Progenitor cell of endocrine pancreas (in vitro differentiated cells): ENCODE measurements at regions not wholly inside any gene's neighbourhood (a gene's known extent, or its start where the extent isn't known, plus 50 kb on each side); places are given as distances from the start of the nearest gene placed in this dataset.

Experiments
- DNase-seq: peaks from one replicate; pipeline ENCODE4 v3.0.0; 2021; ENCODE audit warnings: low spot score; ENCODE audit not compliant: unreplicated experiment
- H3K27ac Mint-ChIP-seq: 2 replicates; pipeline ENCODE4 v1.8.0; 2021; ENCODE audit warnings: mild to moderate bottlenecking, moderate library complexity, mixed read lengths
- H3K27me3 Mint-ChIP-seq: 2 replicates; pipeline ENCODE4 v1.8.0; 2021; ENCODE audit warnings: mixed read lengths
- H3K36me3 Mint-ChIP-seq: 2 replicates; pipeline ENCODE4 v1.8.0; 2022; ENCODE audit warnings: mixed read lengths; ENCODE audit not compliant: insufficient read depth
- H3K4me1 Mint-ChIP-seq: 2 replicates; pipeline ENCODE4 v1.8.0; 2021; ENCODE audit warnings: low read depth, mixed read lengths
- H3K4me3 Mint-ChIP-seq: 2 replicates; pipeline ENCODE4 v1.8.0; 2021; ENCODE audit warnings: low read depth, mild to moderate bottlenecking, moderate library complexity, mixed read lengths
- H3K9me3 Mint-ChIP-seq: 2 replicates; pipeline ENCODE4 v1.8.0; 2021; ENCODE audit warnings: low read depth, mixed read lengths
- CTCF ChIP-seq: fragments of 200-600 bp; sonication (generic); IDR thresholded peaks from one replicate; pipeline ENCODE4 v1.5.0; 2021; ENCODE audit warnings: antibody characterized with exemption, mild to moderate bottlenecking; ENCODE audit not compliant: unreplicated experiment

DNA sequence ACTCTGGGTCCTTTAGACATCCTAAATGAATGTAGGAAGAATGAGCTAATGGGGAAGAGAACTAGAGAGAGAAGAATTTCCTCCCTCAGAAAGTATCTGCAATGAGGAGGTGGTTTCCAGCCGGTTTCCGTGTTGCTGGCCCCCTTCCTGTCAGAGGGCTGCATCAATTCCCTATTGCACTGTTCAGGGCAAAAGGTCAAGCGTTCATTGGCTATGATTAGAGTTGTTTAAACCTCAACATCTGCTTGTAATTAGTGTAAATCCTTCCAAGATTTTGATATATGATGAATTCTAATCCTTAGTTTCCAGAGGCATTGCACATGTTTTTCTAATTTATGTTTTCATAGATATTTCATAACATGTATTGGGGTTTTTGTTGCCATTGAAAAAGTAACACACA is 107.3 kb upstream of the SGCE start:
- H3K4me1 Mint-ChIP-seq, result peaks cover 4% of the 10 kb centered on the region
- H3K4me3 Mint-ChIP-seq, result no peak overlapping the region
- no peak overlapping the region for H3K27ac Mint-ChIP-seq
- no peaks in the 10 kb centered on the region for H3K36me3 Mint-ChIP-seq
- peaks cover 3% of the 10 kb centered on the region for H3K9me3 Mint-ChIP-seq
- H3K27me3 Mint-ChIP-seq, result no peaks in the 10 kb centered on the region
- no peak for DNase-seq
- no peak for TF ChIP-seq CTCF

- no peak for DNase-seq
- peaks cover 6% of the 10 kb centered on the region for H3K9me3 Mint-ChIP-seq
- H3K36me3 Mint-ChIP-seq, result no peaks in the 10 kb centered on the region
- H3K27me3 Mint-ChIP-seq, result no peaks in the 10 kb centered on the region
- no peak for TF ChIP-seq CTCF
- H3K4me3 Mint-ChIP-seq, result no peak overlapping the region
- H3K4me1 Mint-ChIP-seq, result no peaks in the 10 kb centered on the region
- H3K27ac Mint-ChIP-seq, result no peak overlapping the region
Measured at GRCh38 chr7:94769724-94770123, 113.8 kb upstream of the SGCE start.

DNA sequence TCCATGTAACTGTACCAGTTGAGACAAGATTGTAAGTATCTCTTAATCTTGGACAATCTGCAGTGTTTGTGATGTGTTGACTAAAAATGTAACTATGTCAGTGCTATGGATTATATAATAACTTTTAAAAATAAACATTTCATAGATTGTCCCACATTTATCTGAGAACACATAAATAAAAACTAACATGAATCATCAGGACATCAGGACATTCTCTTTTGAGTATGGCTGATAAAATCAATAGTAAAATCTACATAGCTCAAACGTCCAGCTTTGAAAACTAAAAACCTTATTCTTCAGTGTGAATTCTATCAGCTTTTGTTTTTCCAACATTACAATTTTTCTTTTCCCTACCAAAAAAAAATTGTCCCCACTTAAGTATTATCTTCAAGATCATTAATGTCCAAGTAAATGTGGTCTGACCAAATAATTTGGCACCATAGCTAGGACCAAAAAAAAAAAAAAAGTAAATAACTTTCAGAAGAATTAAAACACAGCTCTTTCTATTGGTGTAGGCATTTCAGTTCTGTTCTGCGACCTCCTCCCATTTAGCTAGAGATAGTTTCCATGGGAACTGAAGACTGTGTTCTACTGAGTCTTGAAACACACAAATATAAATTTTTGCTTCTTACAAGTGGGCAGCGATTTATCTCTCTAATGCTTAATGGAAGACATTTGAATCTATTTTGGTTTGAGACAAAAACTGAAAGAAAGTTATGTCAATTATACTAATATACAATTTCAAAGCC is 123.0 kb upstream of the SGCE start:
- H3K27me3 Mint-ChIP-seq, result no peaks in the 10 kb centered on the region
- H3K4me1 Mint-ChIP-seq, result peaks cover 14% of the 10 kb centered on the region
- DNase-seq, result no peak
- H3K36me3 Mint-ChIP-seq, result no peaks in the 10 kb centered on the region
- H3K9me3 Mint-ChIP-seq, result no peaks in the 10 kb centered on the region
- H3K27ac Mint-ChIP-seq, result no peak overlapping the region
- TF ChIP-seq CTCF, result no peak
- H3K4me3 Mint-ChIP-seq, result no peak overlapping the region

GRCh38 chr7:94779861-94780260 is 123.9 kb upstream of the SGCE start:
- Mint-ChIP-seq H3K27ac (no peak overlapping the region), H3K36me3 (no peaks in the 10 kb centered on the region), H3K4me1 (peaks cover 14% of the 10 kb centered on the region), H3K4me3 (no peak overlapping the region), H3K9me3 (no peaks in the 10 kb centered on the region), H3K27me3 (no peaks in the 10 kb centered on the region)
- TF ChIP-seq CTCF, result no peak
- no peak for DNase-seq

- Mint-ChIP-seq H3K36me3 (no peaks in the 10 kb centered on the region), H3K27ac (no peak overlapping the region), H3K9me3 (peaks cover under 1% of the 10 kb centered on the region), H3K4me3 (no peak overlapping the region), H3K4me1 (peaks cover 14% of the 10 kb centered on the region), H3K27me3 (no peaks in the 10 kb centered on the region)
- no peak for DNase-seq
- no peak for TF ChIP-seq CTCF
Measured at GRCh38 chr7:94781236-94781635, 125.3 kb upstream of the SGCE start.
